Stomach smooth muscle (tissue), 2 donors: ENCODE measurements at regions not wholly inside any gene's neighbourhood (a gene's known extent, or its start where the extent isn't known, plus 50 kb on each side); places are given as distances from the start of the nearest gene placed in this dataset.

Experiments used
- H3K27ac ChIP-seq: one replicate; pipeline ENCODE4 v1.7.0; 2013; ENCODE audit warnings: mild to moderate bottlenecking, low read length, inconsistent platforms
- H3K27me3 ChIP-seq, 2 donors: one replicate each; pipeline ENCODE4 v1.7.0; 2013; ENCODE audit warnings: low read length in 2 of 2; ENCODE audit not compliant: insufficient read depth in 2 of 2, control insufficient read depth in 1 of 2
- H3K36me3 ChIP-seq, 2 donors: one replicate each; pipeline ENCODE4 v1.7.0; 2013; ENCODE audit warnings: low read length in 2 of 2; ENCODE audit not compliant: control insufficient read depth in 2 of 2, insufficient read depth in 2 of 2
- H3K4me1 ChIP-seq: one replicate; pipeline ENCODE4 v1.7.0; 2013; ENCODE audit warnings: low read length; ENCODE audit not compliant: control insufficient read depth, insufficient read depth
- H3K4me3 ChIP-seq, 2 donors: one replicate each; pipeline ENCODE4 v1.7.0; 2013; ENCODE audit warnings: low read length in 2 of 2
- H3K9ac ChIP-seq, 2 donors: one replicate each; pipeline ENCODE4 v1.7.0; 2013; ENCODE audit warnings: low read length in 2 of 2, mild to moderate bottlenecking in 1 of 2
- H3K9me3 ChIP-seq, 2 donors: one replicate each; pipeline ENCODE4 v1.7.0; 2013; ENCODE audit warnings: low read length in 2 of 2; ENCODE audit not compliant: control insufficient read depth in 2 of 2
- donor health status: healthy.
- donor health status: Pancreatic carcinoma.

GRCh38 chr1:112245114-112245513 is 150.9 kb upstream of the CTTNBP2NL start:
- Histone ChIP-seq H3K36me3 (no peaks in the 10 kb centered on the region), H3K27me3 (no peaks in the 10 kb centered on the region), H3K27ac (no peak overlapping the region), H3K4me3 (no peak overlapping the region), H3K4me1 (peaks cover 2% of the 10 kb centered on the region), H3K9me3 (no peaks in the 10 kb centered on the region), H3K9ac (no peak overlapping the region)

GRCh38 chr1:112247036-112247597 is 148.9 kb upstream of the CTTNBP2NL start:
- Histone ChIP-seq H3K36me3 (no peaks in the 10 kb centered on the region), H3K4me1 (no peaks in the 10 kb centered on the region)

GRCh38 chr1:112247961-112248360 is 148.1 kb upstream of the CTTNBP2NL start:
- Histone ChIP-seq H3K4me3 (no peak overlapping the region), H3K4me1 (no peaks in the 10 kb centered on the region), H3K36me3 (no peaks in the 10 kb centered on the region), H3K27ac (no peak overlapping the region), H3K9me3 (no peaks in the 10 kb centered on the region), H3K27me3 (peaks cover 0 to 3% of the 10 kb centered on the region in 2 donors), H3K9ac (no peak overlapping the region)

More at GRCh38 chr1:112247036-112247597, 148.9 kb upstream of the CTTNBP2NL start:
- no peak overlapping the region for H3K27ac ChIP-seq
- peaks cover 0 to 3% of the 10 kb centered on the region in 2 donors for H3K27me3 ChIP-seq
- H3K9ac ChIP-seq, result no peak overlapping the region
- H3K4me3 ChIP-seq, result no peak overlapping the region
- no peaks in the 10 kb centered on the region for H3K9me3 ChIP-seq

GRCh38 chr1:112250892-112251291 is 145.1 kb upstream of the CTTNBP2NL start:
- Histone ChIP-seq H3K9me3 (no peaks in the 10 kb centered on the region), H3K4me1 (peaks cover 2% of the 10 kb centered on the region), H3K27ac (no peak overlapping the region), H3K36me3 (no peaks in the 10 kb centered on the region), H3K9ac (no peak overlapping the region), H3K27me3 (peaks cover 0 to 3% of the 10 kb centered on the region in 2 donors), H3K4me3 (no peak overlapping the region)

- Histone ChIP-seq H3K4me3 (no peak overlapping the region), H3K9ac (no peak overlapping the region), H3K4me1 (peaks cover 2% of the 10 kb centered on the region), H3K27me3 (peaks cover 0 to 3% of the 10 kb centered on the region in 2 donors), H3K27ac (no peak overlapping the region), H3K9me3 (no peaks in the 10 kb centered on the region), H3K36me3 (no peaks in the 10 kb centered on the region)
Measured at GRCh38 chr1:112251766-112252506, 144.1 kb upstream of the CTTNBP2NL start.

- no peak overlapping the region for H3K27ac ChIP-seq
- peaks cover 0 to 3% of the 10 kb centered on the region in 2 donors for H3K27me3 ChIP-seq
- peaks cover 2% of the 10 kb centered on the region for H3K4me1 ChIP-seq
- H3K36me3 ChIP-seq, result no peaks in the 10 kb centered on the region
- no peak overlapping the region for H3K9ac ChIP-seq
- no peaks in the 10 kb centered on the region for H3K9me3 ChIP-seq
- no peak overlapping the region for H3K4me3 ChIP-seq
Measured at GRCh38 chr1:112253366-112253765, 142.6 kb upstream of the CTTNBP2NL start.

GRCh38 chr1:112255080-112255479 is 140.9 kb upstream of the CTTNBP2NL start:
- H3K36me3 ChIP-seq, result no peaks in the 10 kb centered on the region
- no peak overlapping the region for H3K9ac ChIP-seq
- H3K4me3 ChIP-seq, result no peak overlapping the region
- H3K4me1 ChIP-seq, result peaks cover 2% of the 10 kb centered on the region
- no peaks in the 10 kb centered on the region for H3K9me3 ChIP-seq
- peaks cover 0 to 6% of the 10 kb centered on the region in 2 donors for H3K27me3 ChIP-seq
- no peak overlapping the region for H3K27ac ChIP-seq

- H3K27me3 ChIP-seq, result peaks cover 0 to 4% of the 10 kb centered on the region in 2 donors
- H3K9me3 ChIP-seq, result no peaks in the 10 kb centered on the region
- no peaks in the 10 kb centered on the region for H3K36me3 ChIP-seq
Measured at GRCh38 chr1:112256411-112256810, 139.6 kb upstream of the CTTNBP2NL start.

GRCh38 chr1:112257043-112257835 is 138.8 kb upstream of the CTTNBP2NL start:
- Histone ChIP-seq H3K27ac (no peak overlapping the region), H3K27me3 (peaks cover 0 to 2% of the 10 kb centered on the region in 2 donors), H3K9me3 (no peaks in the 10 kb centered on the region), H3K4me1 (peaks cover 2% of the 10 kb centered on the region), H3K4me3 (no peak overlapping the region), H3K9ac (no peak overlapping the region), H3K36me3 (no peaks in the 10 kb centered on the region)

More at GRCh38 chr1:112256411-112256810, 139.6 kb upstream of the CTTNBP2NL start:
- H3K4me3 ChIP-seq, result no peak overlapping the region
- no peak overlapping the region for H3K27ac ChIP-seq
- no peak overlapping the region for H3K9ac ChIP-seq
- peaks cover 2% of the 10 kb centered on the region for H3K4me1 ChIP-seq

- peaks cover 6% of the 10 kb centered on the region for H3K4me1 ChIP-seq
- H3K9me3 ChIP-seq, result no peaks in the 10 kb centered on the region
- no peak overlapping the region for H3K9ac ChIP-seq
- no peak overlapping the region for H3K4me3 ChIP-seq
- no peaks in the 10 kb centered on the region for H3K36me3 ChIP-seq
- H3K27me3 ChIP-seq, result peaks cover 0 to 2% of the 10 kb centered on the region in 2 donors
- H3K27ac ChIP-seq, result no peak overlapping the region
Measured at GRCh38 chr1:112260699-112261098, 135.3 kb upstream of the CTTNBP2NL start.
